T-helper 17 cell (primary cell): ENCODE measurements at regions not wholly inside any gene's neighbourhood (a gene's known extent, or its start where the extent isn't known, plus 50 kb on each side); places are given as distances from the start of the nearest gene placed in this dataset.

Experiments
- ATAC-seq: fragments of 150-1000 bp; cut with Tn5 transposase; 2 replicates; pipeline ENCODE4 v1.10.0; 2021; ENCODE audit warnings: mild to moderate bottlenecking, moderate library complexity
- DNase-seq, 3 donors: peaks; one replicate each; pipeline versions ENCODE4 v3.0.0 to v3.0.0-alpha.2; 2020 to 2021
- H3K9me3 ChIP-seq: one replicate; pipeline ENCODE4 v1.7.0; 2013; ENCODE audit warnings: low read length, mild to moderate bottlenecking; ENCODE audit not compliant: control insufficient read depth, poor library complexity, severe bottlenecking
- H3K27ac Mint-ChIP-seq: one replicate; pipeline ENCODE4 v1.8.0; 2022; ENCODE audit warnings: mild to moderate bottlenecking, moderate library complexity, mixed read lengths
- H3K27me3 Mint-ChIP-seq: one replicate; pipeline ENCODE4 v1.8.0; 2022; ENCODE audit warnings: mixed read lengths
- H3K36me3 Mint-ChIP-seq: one replicate; pipeline ENCODE4 v1.8.0; 2022; ENCODE audit warnings: low read depth, mixed read lengths
- H3K4me1 Mint-ChIP-seq: one replicate; pipeline ENCODE4 v1.8.0; 2022; ENCODE audit warnings: mild to moderate bottlenecking, mixed read lengths
- H3K4me3 Mint-ChIP-seq: one replicate; pipeline ENCODE4 v1.8.0; 2022; ENCODE audit warnings: mild to moderate bottlenecking, moderate library complexity, mixed read lengths

- Mint-ChIP-seq H3K4me1 (no peaks in the 10 kb centered on the region), H3K27ac (no peak overlapping the region), H3K36me3 (no peaks in the 10 kb centered on the region), H3K4me3 (no peak overlapping the region), H3K27me3 (peaks cover 53% of the 10 kb centered on the region)
- no peaks in the 10 kb centered on the region for H3K9me3 ChIP-seq
- no peak for DNase-seq
- ATAC-seq = no peak
These were observed 180.3 kb upstream of the WWC1 start for GRCh38 chr5:168110870-168111832.

GRCh38 chr5:168114444-168115017 is 176.9 kb upstream of the WWC1 start:
- ATAC-seq = peak; percentile 80
- H3K4me1 Mint-ChIP-seq = peaks cover 4% of the 10 kb centered on the region

GRCh38 chr5:168117469-168117868 is 174.0 kb upstream of the WWC1 start:
- no peaks in the 10 kb centered on the region for H3K9me3 ChIP-seq
- ATAC-seq = no peak
- Mint-ChIP-seq H3K4me1 (peaks cover 9% of the 10 kb centered on the region), H3K36me3 (no peaks in the 10 kb centered on the region), H3K27me3 (peaks cover 15% of the 10 kb centered on the region), H3K27ac (no peak overlapping the region), H3K4me3 (no peak overlapping the region)
- DNase-seq = no peak

More at GRCh38 chr5:168114444-168115017, 176.9 kb upstream of the WWC1 start:
- H3K27me3 Mint-ChIP-seq = peaks cover 33% of the 10 kb centered on the region
- no peak overlapping the region for H3K4me3 Mint-ChIP-seq
- H3K27ac Mint-ChIP-seq = no peak overlapping the region
- H3K9me3 ChIP-seq = no peaks in the 10 kb centered on the region
- no peaks in the 10 kb centered on the region for H3K36me3 Mint-ChIP-seq
- peak in 1 of 3 donors; percentile 36 for DNase-seq

DNA sequence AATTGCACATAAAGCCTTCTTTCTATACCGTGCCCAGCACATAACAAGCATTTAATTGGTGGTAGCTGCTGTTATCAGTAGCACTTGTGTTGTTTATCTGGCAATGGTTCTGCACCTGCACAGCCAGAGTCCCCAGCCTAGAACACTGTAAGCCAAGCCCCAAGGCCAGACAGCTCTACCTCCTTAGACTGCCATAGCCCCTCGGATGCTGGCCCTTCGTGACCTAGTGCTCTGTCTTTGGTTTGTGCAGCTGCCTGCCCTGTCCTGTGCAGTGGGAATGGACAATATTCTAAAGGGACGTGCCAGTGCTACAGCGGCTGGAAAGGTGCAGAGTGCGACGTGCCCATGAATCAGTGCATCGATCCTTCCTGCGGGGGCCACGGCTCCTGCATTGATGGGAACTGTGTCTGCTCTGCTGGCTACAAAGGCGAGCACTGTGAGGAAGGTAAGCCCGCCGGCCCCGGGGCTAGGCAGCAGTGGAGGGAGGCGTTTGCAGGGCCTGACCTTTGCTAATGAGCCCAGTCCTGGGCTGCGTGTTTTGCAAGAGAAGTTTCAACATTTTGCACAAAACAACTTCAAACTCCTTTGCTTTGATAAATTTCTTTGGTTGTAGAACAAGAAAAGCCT is 173.3 kb upstream of the WWC1 start:
- no peak for ATAC-seq
- peaks cover 17% of the 10 kb centered on the region for H3K27me3 Mint-ChIP-seq
- no peaks in the 10 kb centered on the region for H3K9me3 ChIP-seq
- no peak overlapping the region for H3K27ac Mint-ChIP-seq
- no peak overlapping the region for H3K4me3 Mint-ChIP-seq
- no peak for DNase-seq
- H3K36me3 Mint-ChIP-seq = no peaks in the 10 kb centered on the region
- peaks cover 9% of the 10 kb centered on the region for H3K4me1 Mint-ChIP-seq

DNA sequence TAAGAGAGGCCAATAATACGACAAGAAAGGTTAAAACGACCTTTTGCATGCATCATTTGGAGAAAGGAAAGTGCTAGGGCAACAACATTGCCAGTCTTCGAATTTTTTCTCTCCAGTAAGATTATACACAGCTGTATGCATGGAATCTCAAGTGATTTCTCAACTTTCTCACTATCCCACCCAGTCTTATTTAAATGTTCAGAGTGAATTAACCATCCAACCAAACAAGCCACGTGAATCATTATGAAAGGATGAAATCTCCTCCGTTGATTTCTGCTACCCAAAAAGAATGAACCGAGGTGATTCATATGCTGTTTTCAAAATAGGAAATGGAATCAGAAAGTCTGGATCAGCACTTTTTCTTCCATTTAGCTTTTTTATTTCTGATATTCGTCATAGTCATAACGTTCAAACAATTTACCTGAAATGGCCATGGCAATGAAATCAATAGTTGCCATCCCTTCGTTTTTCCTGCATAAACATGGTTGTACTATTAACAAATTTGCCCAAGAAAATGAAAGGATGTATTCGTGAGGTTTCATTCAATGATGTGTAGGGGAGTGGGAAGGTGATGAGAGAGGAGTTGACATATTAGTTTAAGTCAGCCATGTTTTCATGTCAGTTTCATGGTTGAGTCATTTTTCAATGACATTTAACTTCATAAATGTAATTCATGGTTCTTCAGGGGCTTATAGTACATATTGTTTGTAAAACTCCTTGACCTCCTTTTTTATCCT is 170.9 kb upstream of the WWC1 start:
- H3K9me3 ChIP-seq = no peaks in the 10 kb centered on the region
- no peak for DNase-seq
- no peak for ATAC-seq
- H3K4me1 Mint-ChIP-seq = peaks cover 9% of the 10 kb centered on the region
- H3K27ac Mint-ChIP-seq = no peak overlapping the region
- H3K4me3 Mint-ChIP-seq = peak overlapping the region; percentile 43
- no peaks in the 10 kb centered on the region for H3K36me3 Mint-ChIP-seq
- H3K27me3 Mint-ChIP-seq = peaks cover 27% of the 10 kb centered on the region

GRCh38 chr5:168121138-168121494 is 170.3 kb upstream of the WWC1 start:
- no peak for DNase-seq
- ATAC-seq = no peak
- no peak overlapping the region for H3K27ac Mint-ChIP-seq

DNA sequence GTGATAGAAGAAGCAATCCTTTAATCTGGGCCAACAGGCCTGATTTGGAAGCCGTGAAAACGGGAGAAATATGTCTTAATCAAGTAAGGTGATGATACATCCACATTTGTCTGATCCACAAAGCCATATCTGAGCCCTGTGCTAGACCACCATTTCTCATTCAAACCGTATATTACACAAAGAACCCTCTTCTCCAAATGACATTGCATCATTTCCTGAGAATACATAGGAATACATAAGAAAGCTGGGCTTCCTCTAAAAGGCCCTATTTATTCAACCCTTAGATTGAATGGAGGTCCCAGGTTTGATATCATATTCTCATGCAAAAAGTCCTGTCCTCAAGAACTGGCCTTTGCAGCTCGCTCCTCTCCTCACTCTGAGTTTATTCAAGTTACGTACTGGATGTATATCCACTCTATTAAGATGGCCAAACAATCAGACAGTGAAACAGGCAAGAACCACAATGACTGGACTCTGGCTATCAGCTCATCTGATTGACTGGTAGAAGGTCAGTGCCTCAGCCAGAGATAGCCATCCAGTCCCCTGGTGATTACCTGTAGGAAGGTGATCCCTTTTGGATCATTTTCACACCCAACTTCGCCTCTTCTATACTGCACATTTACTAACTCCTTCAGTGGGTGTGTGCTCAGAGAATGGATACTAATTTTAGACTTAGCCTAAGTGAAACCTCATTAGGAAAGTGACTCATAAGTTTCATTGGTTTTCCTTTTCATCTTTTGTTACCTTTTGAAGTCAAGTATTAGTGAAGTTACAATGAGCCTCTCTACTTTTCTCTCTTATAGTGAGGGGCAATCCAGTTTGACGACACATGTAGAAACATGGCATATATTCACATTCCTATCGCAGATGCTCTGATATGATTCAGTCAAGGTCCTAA is 167.6 kb upstream of the WWC1 start:
- ATAC-seq (no peak), DNase-seq (no peak)
- H3K9me3 ChIP-seq = no peaks in the 10 kb centered on the region
- peaks cover 5% of the 10 kb centered on the region for H3K4me1 Mint-ChIP-seq
- no peak overlapping the region for H3K27ac Mint-ChIP-seq
- no peak overlapping the region for H3K4me3 Mint-ChIP-seq
- peaks cover 50% of the 10 kb centered on the region for H3K27me3 Mint-ChIP-seq
- H3K36me3 Mint-ChIP-seq = no peaks in the 10 kb centered on the region

More at GRCh38 chr5:168121138-168121494, 170.3 kb upstream of the WWC1 start:
- Mint-ChIP-seq H3K27me3 (peaks cover 32% of the 10 kb centered on the region), H3K4me3 (no peak overlapping the region), H3K36me3 (no peaks in the 10 kb centered on the region), H3K4me1 (peaks cover 9% of the 10 kb centered on the region)
- H3K9me3 ChIP-seq = no peaks in the 10 kb centered on the region

GRCh38 chr5:168125445-168126199 is 165.8 kb upstream of the WWC1 start:
- ATAC-seq (no peak), DNase-seq (no peak)
- Mint-ChIP-seq H3K27me3 (peaks cover 51% of the 10 kb centered on the region), H3K4me3 (no peak overlapping the region), H3K4me1 (peaks cover 4% of the 10 kb centered on the region), H3K27ac (no peak overlapping the region), H3K36me3 (no peaks in the 10 kb centered on the region)
- H3K9me3 ChIP-seq = no peaks in the 10 kb centered on the region

DNA sequence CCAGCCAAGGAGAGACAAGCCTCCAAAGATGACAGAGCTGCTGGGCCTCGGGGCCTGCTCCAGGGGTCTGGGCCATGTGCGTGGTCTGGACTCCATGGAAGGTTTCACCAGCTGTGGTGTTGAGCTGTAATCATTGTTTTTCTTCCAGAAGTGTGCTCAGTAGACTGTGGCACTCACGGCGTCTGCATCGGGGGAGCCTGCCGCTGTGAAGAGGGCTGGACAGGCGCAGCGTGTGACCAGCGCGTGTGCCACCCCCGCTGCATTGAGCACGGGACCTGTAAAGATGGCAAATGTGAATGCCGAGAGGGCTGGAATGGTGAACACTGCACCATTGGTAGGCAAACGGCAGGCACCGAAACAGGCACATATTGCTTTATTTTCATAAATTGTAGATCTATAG is 164.8 kb upstream of the WWC1 start:
- no peak overlapping the region for H3K27ac Mint-ChIP-seq
- ATAC-seq = no peak
- H3K4me1 Mint-ChIP-seq = no peaks in the 10 kb centered on the region
- H3K36me3 Mint-ChIP-seq = no peaks in the 10 kb centered on the region
- no peak overlapping the region for H3K4me3 Mint-ChIP-seq
- no peaks in the 10 kb centered on the region for H3K9me3 ChIP-seq
- DNase-seq = no peak
- peaks cover 55% of the 10 kb centered on the region for H3K27me3 Mint-ChIP-seq

DNA sequence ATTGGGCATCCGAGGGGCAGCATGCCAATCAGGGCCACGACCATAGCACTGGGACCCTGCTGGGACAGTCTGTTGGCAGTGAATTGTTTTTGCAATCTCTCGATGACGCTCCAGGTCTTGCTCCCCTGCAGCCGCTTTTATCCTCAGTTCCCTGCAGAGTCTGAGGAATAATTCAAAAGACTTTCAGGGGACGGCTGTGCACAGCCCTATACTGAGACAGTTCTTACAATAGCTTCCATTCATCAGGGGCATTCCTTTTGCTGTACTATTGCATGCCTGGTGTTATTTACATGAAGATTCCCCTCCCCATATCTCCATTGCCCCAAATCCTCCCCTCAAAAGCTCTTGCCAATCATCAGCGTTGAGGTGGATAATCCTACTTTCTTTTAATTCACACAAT is 163.3 kb upstream of the WWC1 start:
- no peaks in the 10 kb centered on the region for H3K9me3 ChIP-seq
- Mint-ChIP-seq H3K36me3 (no peaks in the 10 kb centered on the region), H3K4me3 (no peak overlapping the region), H3K27me3 (peaks cover 58% of the 10 kb centered on the region), H3K4me1 (no peaks in the 10 kb centered on the region), H3K27ac (no peak overlapping the region)
- DNase-seq (no peak), ATAC-seq (no peak)

DNA sequence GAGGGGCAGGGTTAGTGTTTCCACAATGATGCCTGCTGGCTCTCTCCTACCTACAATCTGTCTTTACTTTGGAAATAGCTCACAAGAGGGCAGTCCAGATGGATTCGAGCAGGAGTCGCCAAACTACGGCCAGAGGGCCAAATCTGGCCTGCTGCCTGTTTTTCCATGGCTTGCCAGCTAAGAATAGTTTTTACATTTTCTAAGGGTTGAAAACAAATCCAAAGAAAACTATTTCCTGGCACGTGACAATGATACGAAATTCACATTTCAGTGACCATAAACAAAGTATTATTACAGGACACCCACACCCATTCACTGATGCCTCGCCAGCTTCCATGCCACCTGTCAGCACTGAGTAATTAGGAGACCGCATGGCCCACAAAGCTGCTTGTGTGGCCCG is 162.9 kb upstream of the WWC1 start:
- DNase-seq (no peak), ATAC-seq (no peak)
- Mint-ChIP-seq H3K36me3 (no peaks in the 10 kb centered on the region), H3K4me3 (no peak overlapping the region), H3K27ac (no peak overlapping the region), H3K27me3 (peaks cover 55% of the 10 kb centered on the region), H3K4me1 (no peaks in the 10 kb centered on the region)
- H3K9me3 ChIP-seq = no peaks in the 10 kb centered on the region

- DNase-seq (no peak), ATAC-seq (no peak)
- no peak overlapping the region for H3K27ac Mint-ChIP-seq
- H3K9me3 ChIP-seq = no peaks in the 10 kb centered on the region
- H3K27me3 Mint-ChIP-seq = peaks cover 59% of the 10 kb centered on the region
- no peaks in the 10 kb centered on the region for H3K36me3 Mint-ChIP-seq
- no peak overlapping the region for H3K4me3 Mint-ChIP-seq
- peaks cover 8% of the 10 kb centered on the region for H3K4me1 Mint-ChIP-seq
These were observed 159.9 kb upstream of the WWC1 start for GRCh38 chr5:168131519-168131918.
